Transverse colon (tissue), 4 donors: ENCODE measurements at regions not wholly inside any gene's neighbourhood (a gene's known extent, or its start where the extent isn't known, plus 50 kb on each side); places are given as distances from the start of the nearest gene placed in this dataset.

Experiments used
- POLR2A ChIP-seq: fragments of 450-650 bp; IDR thresholded peaks from one replicate; pipeline ENCODE4 v1.6.1; 2016; ENCODE audit warnings: antibody characterized with exemption, mild to moderate bottlenecking, moderate library complexity
- POLR2AphosphoS5 ChIP-seq, 3 donors: sonication (generic); formaldehyde crosslinking; IDR thresholded peaks; one replicate each; pipeline ENCODE4 v1.6.1; 2016; ENCODE audit warnings: antibody characterized with exemption in 3 of 3
- TF ChIP-seq, protein P1 (sequence below), 5 experiments: fragments of 200-600 bp in 3 of 5; fragments of 450-650 bp in 2 of 5; sonication (generic) in 3 of 5; IDR thresholded peaks; 1 replicate in 2 of 5; 2 replicates in 3 of 5; pipeline ENCODE4 v1.5.1; 2016 to 2017; ENCODE audit warnings: antibody characterized with exemption in 5 of 5, inconsistent platforms in 3 of 5, mild to moderate bottlenecking in 2 of 5, moderate library complexity in 1 of 5

DNA sequence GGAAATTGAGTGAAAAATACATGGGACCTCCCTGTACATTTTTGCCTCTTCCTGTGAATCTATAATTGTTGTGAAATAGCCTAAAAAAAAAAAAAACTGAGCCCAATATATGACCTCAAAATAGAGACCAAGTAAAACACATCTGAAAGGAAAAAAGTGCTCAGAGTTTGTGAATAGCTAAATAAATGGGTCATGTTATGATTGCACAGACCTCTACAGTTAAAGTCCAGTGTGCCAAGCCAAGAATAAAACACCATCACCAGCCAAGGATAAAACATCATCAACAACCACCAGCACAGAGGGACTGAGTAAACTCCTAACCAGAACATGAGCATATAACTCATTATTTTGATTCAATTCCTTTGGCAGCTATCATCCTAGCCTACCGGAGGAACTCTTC, 115.6 kb upstream of the AGTR1 start:
- TF ChIP-seq, protein P1, sequence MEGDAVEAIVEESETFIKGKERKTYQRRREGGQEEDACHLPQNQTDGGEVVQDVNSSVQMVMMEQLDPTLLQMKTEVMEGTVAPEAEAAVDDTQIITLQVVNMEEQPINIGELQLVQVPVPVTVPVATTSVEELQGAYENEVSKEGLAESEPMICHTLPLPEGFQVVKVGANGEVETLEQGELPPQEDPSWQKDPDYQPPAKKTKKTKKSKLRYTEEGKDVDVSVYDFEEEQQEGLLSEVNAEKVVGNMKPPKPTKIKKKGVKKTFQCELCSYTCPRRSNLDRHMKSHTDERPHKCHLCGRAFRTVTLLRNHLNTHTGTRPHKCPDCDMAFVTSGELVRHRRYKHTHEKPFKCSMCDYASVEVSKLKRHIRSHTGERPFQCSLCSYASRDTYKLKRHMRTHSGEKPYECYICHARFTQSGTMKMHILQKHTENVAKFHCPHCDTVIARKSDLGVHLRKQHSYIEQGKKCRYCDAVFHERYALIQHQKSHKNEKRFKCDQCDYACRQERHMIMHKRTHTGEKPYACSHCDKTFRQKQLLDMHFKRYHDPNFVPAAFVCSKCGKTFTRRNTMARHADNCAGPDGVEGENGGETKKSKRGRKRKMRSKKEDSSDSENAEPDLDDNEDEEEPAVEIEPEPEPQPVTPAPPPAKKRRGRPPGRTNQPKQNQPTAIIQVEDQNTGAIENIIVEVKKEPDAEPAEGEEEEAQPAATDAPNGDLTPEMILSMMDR (IDR thresholded peaks at IDR 0.05), result no peak
- no peak for TF ChIP-seq POLR2A
- no peak for TF ChIP-seq POLR2AphosphoS5 (IDR thresholded peaks at IDR 0.05)
